ENCODE measurements at regions not wholly inside any gene's neighbourhood (a gene's known extent, or its start where the extent isn't known, plus 50 kb on each side); places are given as distances from the start of the nearest gene placed in this dataset.
"Not testable (repeated sequence)": the region's sequence is repeated elsewhere in the genome, so short reads cannot be mapped to it uniquely, and the experiment has no call there.

GRCh38 chrX:137915466-137915865 is 349.5 kb downstream of the ZIC3 start:
- DNase-seq (ENCODE audit: low read depth): no peak
- no peak overlapping the region for H3K4me3 ChIP-seq (ENCODE audit: low read depth, low read length)
- TF ChIP-seq MAX (IDR thresholded peaks at IDR 0.05; ENCODE audit: low read depth, low read length): no peak
- TF ChIP-seq POLR2A (IDR thresholded peaks at IDR 0.05; ENCODE audit: extremely low read depth, insufficient read length): no peak
- no peak for TF ChIP-seq CTCF (IDR thresholded peaks at IDR 0.05; ENCODE audit: low read depth, low read length)
- no peak for TF ChIP-seq MYC (IDR thresholded peaks at IDR 0.05; ENCODE audit: low read depth, low read length)

- DNase-seq (ENCODE audit: low read depth): no peak
- H3K4me3 ChIP-seq (ENCODE audit: low read depth, low read length): no peak overlapping the region
- TF ChIP-seq CTCF (IDR thresholded peaks at IDR 0.05; ENCODE audit: low read depth, low read length) (no peak), MYC (IDR thresholded peaks at IDR 0.05; ENCODE audit: low read depth, low read length) (no peak), POLR2A (IDR thresholded peaks at IDR 0.05; ENCODE audit: extremely low read depth, insufficient read length) (no peak), MAX (IDR thresholded peaks at IDR 0.05; ENCODE audit: low read depth, low read length) (no peak)
These were observed 350.3 kb downstream of the ZIC3 start for GRCh38 chrX:137916090-137916746.

GRCh38 chrX:137926090-137926489 is 360.2 kb downstream of the ZIC3 start:
- DNase-seq (ENCODE audit: low read depth): peak; percentile 13
- no peak overlapping the region for H3K4me3 ChIP-seq (ENCODE audit: low read depth, low read length)
- TF ChIP-seq CTCF (IDR thresholded peaks at IDR 0.05; ENCODE audit: low read depth, low read length): peak; percentile 38
- TF ChIP-seq MAX (IDR thresholded peaks at IDR 0.05; ENCODE audit: low read depth, low read length): no peak
- no peak for TF ChIP-seq POLR2A (IDR thresholded peaks at IDR 0.05; ENCODE audit: extremely low read depth, insufficient read length)

- TF ChIP-seq CTCF (IDR thresholded peaks at IDR 0.05; ENCODE audit: low read depth, low read length) (no peak), MYC (IDR thresholded peaks at IDR 0.05; ENCODE audit: low read depth, low read length) (no peak), POLR2A (IDR thresholded peaks at IDR 0.05; ENCODE audit: extremely low read depth, insufficient read length) (no peak), MAX (IDR thresholded peaks at IDR 0.05; ENCODE audit: low read depth, low read length) (no peak)
- DNase-seq (ENCODE audit: low read depth): no peak
- H3K4me3 ChIP-seq (ENCODE audit: low read depth, low read length): no peak overlapping the region
These were observed 364.0 kb downstream of the ZIC3 start for GRCh38 chrX:137929951-137930350.

- no peak for DNase-seq (ENCODE audit: low read depth)
These were observed 364.6 kb downstream of the ZIC3 start for GRCh38 chrX:137930533-137930932.

GRCh38 chrX:137934214-137934613 is 368.3 kb downstream of the ZIC3 start:
- DNase-seq (ENCODE audit: low read depth); H3K4me3 ChIP-seq (ENCODE audit: low read depth, low read length): not testable (repeated sequence)

More at GRCh38 chrX:137930533-137930932, 364.6 kb downstream of the ZIC3 start:
- TF ChIP-seq CTCF (IDR thresholded peaks at IDR 0.05; ENCODE audit: low read depth, low read length) (no peak), MYC (IDR thresholded peaks at IDR 0.05; ENCODE audit: low read depth, low read length) (no peak), POLR2A (IDR thresholded peaks at IDR 0.05; ENCODE audit: extremely low read depth, insufficient read length) (no peak), MAX (IDR thresholded peaks at IDR 0.05; ENCODE audit: low read depth, low read length) (no peak)
- H3K4me3 ChIP-seq (ENCODE audit: low read depth, low read length): no peak overlapping the region

- not testable (repeated sequence) for DNase-seq (ENCODE audit: low read depth); H3K4me3 ChIP-seq (ENCODE audit: low read depth, low read length)
These were observed 369.0 kb downstream of the ZIC3 start for GRCh38 chrX:137934887-137935286.

Measured in NB4 (cell line).